Mucosa of stomach (tissue), 1 donor: ENCODE measurements at regions not wholly inside any gene's neighbourhood (a gene's known extent, or its start where the extent isn't known, plus 50 kb on each side); places are given as distances from the start of the nearest gene placed in this dataset.

ENCODE experiments used
- H3K27me3 ChIP-seq: one replicate; pipeline ENCODE4 v1.7.0; 2013; ENCODE audit warnings: mild to moderate bottlenecking, low read length; ENCODE audit not compliant: control insufficient read depth, insufficient read depth
- H3K36me3 ChIP-seq: one replicate; pipeline ENCODE4 v1.7.0; 2013; ENCODE audit warnings: low read length; ENCODE audit not compliant: control insufficient read depth, insufficient read depth
- H3K4me1 ChIP-seq: one replicate; pipeline ENCODE4 v1.7.0; 2013; ENCODE audit warnings: mild to moderate bottlenecking, low read length; ENCODE audit not compliant: control insufficient read depth, insufficient read depth
- H3K4me3 ChIP-seq: one replicate; pipeline ENCODE4 v1.7.0; 2013; ENCODE audit warnings: low read length
- H3K9ac ChIP-seq: one replicate; pipeline ENCODE4 v1.7.0; 2013; ENCODE audit warnings: mild to moderate bottlenecking, low read length, moderate library complexity
- H3K9me3 ChIP-seq: one replicate; pipeline ENCODE4 v1.7.0; 2013; ENCODE audit warnings: mild to moderate bottlenecking, low read length, moderate library complexity; ENCODE audit not compliant: control insufficient read depth
- donor health status: Pancreatic carcinoma.

GRCh38 chr15:85318048-85318731, 62.2 kb upstream of the AKAP13 start:
- peaks cover 13% of the 10 kb centered on the region for H3K4me1 ChIP-seq
- no peak overlapping the region for H3K9ac ChIP-seq
- no peaks in the 10 kb centered on the region for H3K9me3 ChIP-seq
- no peaks in the 10 kb centered on the region for H3K36me3 ChIP-seq
- no peak overlapping the region for H3K4me3 ChIP-seq
- no peaks in the 10 kb centered on the region for H3K27me3 ChIP-seq

GRCh38 chr15:85318732-85319076, 61.7 kb upstream of the AKAP13 start:
- H3K4me3 ChIP-seq = no peak overlapping the region
- H3K27me3 ChIP-seq = no peaks in the 10 kb centered on the region
- H3K9ac ChIP-seq = no peak overlapping the region
- H3K4me1 ChIP-seq = peaks cover 13% of the 10 kb centered on the region
- H3K9me3 ChIP-seq = no peaks in the 10 kb centered on the region
- H3K36me3 ChIP-seq = no peaks in the 10 kb centered on the region

- Histone ChIP-seq H3K9me3 (no peaks in the 10 kb centered on the region), H3K4me1 (no peaks in the 10 kb centered on the region), H3K9ac (no peak overlapping the region), H3K27me3 (no peaks in the 10 kb centered on the region), H3K4me3 (no peak overlapping the region), H3K36me3 (no peaks in the 10 kb centered on the region)
Measured at GRCh38 chr15:85324202-85324601, 56.2 kb upstream of the AKAP13 start.

GRCh38 chr15:85325834-85326233, 54.6 kb upstream of the AKAP13 start:
- Histone ChIP-seq H3K27me3 (no peaks in the 10 kb centered on the region), H3K9ac (no peak overlapping the region), H3K4me1 (peaks cover 2% of the 10 kb centered on the region), H3K4me3 (no peak overlapping the region), H3K36me3 (no peaks in the 10 kb centered on the region), H3K9me3 (no peaks in the 10 kb centered on the region)

- H3K9ac ChIP-seq = no peak overlapping the region
- no peak overlapping the region for H3K4me3 ChIP-seq
- H3K36me3 ChIP-seq = no peaks in the 10 kb centered on the region
- peaks cover 7% of the 10 kb centered on the region for H3K4me1 ChIP-seq
- H3K9me3 ChIP-seq = no peaks in the 10 kb centered on the region
- no peaks in the 10 kb centered on the region for H3K27me3 ChIP-seq
Measured at GRCh38 chr15:85326291-85326690, 54.1 kb upstream of the AKAP13 start.

- H3K9ac ChIP-seq = no peak overlapping the region
Measured at GRCh38 chr15:85327820-85328219, 52.6 kb upstream of the AKAP13 start.

GRCh38 chr15:85329561-85330422, 50.6 kb upstream of the AKAP13 start:
- H3K36me3 ChIP-seq = no peaks in the 10 kb centered on the region
- H3K9me3 ChIP-seq = no peaks in the 10 kb centered on the region
- peaks cover 14% of the 10 kb centered on the region for H3K4me1 ChIP-seq
- peak overlapping the region; percentile 21 for H3K4me3 ChIP-seq
- no peaks in the 10 kb centered on the region for H3K27me3 ChIP-seq
- peak overlapping the region; percentile 59 for H3K9ac ChIP-seq

More at GRCh38 chr15:85327820-85328219, 52.6 kb upstream of the AKAP13 start:
- Histone ChIP-seq H3K4me3 (no peak overlapping the region), H3K9me3 (no peaks in the 10 kb centered on the region), H3K4me1 (peaks cover 14% of the 10 kb centered on the region), H3K27me3 (no peaks in the 10 kb centered on the region), H3K36me3 (no peaks in the 10 kb centered on the region)
